NCI-H1930 (cell line): ENCODE measurements at regions not wholly inside any gene's neighbourhood (a gene's known extent, or its start where the extent isn't known, plus 50 kb on each side); places are given as distances from the start of the nearest gene placed in this dataset.
"Not testable (repeated sequence)": the region's sequence is repeated elsewhere in the genome, so short reads cannot be mapped to it uniquely, and the experiment has no call there.

ENCODE experiments used
- DNase-seq, 2 experiments: peaks; one replicate each; lab custom pipeline; 2025; lab: John Stamatoyannopoulos, UW

- DNase-seq: no peak
Observed at GRCh38 chr6:14762077-14762476, 483.8 kb upstream of the JARID2 start.

- DNase-seq: no peak
Observed at GRCh38 chr6:14763139-14763538, 482.7 kb upstream of the JARID2 start.

GRCh38 chr6:14763616-14764015, 482.3 kb upstream of the JARID2 start:
- DNase-seq: no peak

GRCh38 chr6:14765106-14765505, 480.8 kb upstream of the JARID2 start:
- no peak for DNase-seq

- no peak for DNase-seq
Observed at GRCh38 chr6:14765721-14766390, 480.0 kb upstream of the JARID2 start.

GRCh38 chr6:14766391-14766994, 479.4 kb upstream of the JARID2 start:
- DNase-seq: no peak

GRCh38 chr6:14767226-14767625, 478.6 kb upstream of the JARID2 start:
- DNase-seq: no peak

- no peak for DNase-seq
Observed at GRCh38 chr6:14770040-14770439, 475.8 kb upstream of the JARID2 start.

- no peak for DNase-seq
Observed at GRCh38 chr6:14770572-14770971, 475.3 kb upstream of the JARID2 start.

- no peak for DNase-seq
Observed at GRCh38 chr6:14771016-14771415, 474.9 kb upstream of the JARID2 start.

- no peak for DNase-seq
Observed at GRCh38 chr6:14772188-14772587, 473.7 kb upstream of the JARID2 start.

- DNase-seq: no peak
Observed at GRCh38 chr6:14775528-14775927, 470.3 kb upstream of the JARID2 start.

GRCh38 chr6:14776307-14776706, 469.6 kb upstream of the JARID2 start:
- DNase-seq: no peak

GRCh38 chr6:14781772-14782525, 463.9 kb upstream of the JARID2 start:
- DNase-seq: no peak

GRCh38 chr6:14782921-14783464, 462.9 kb upstream of the JARID2 start:
- DNase-seq: not testable (repeated sequence)

GRCh38 chr6:14783594-14783993, 462.3 kb upstream of the JARID2 start:
- no peak for DNase-seq

- peak; percentile 66 to 74 for DNase-seq
Observed at GRCh38 chr6:14784596-14785492, 461.0 kb upstream of the JARID2 start.

GRCh38 chr6:14785493-14785790, 460.4 kb upstream of the JARID2 start:
- DNase-seq: no peak

- DNase-seq: no peak
Observed at GRCh38 chr6:14786008-14786407, 459.9 kb upstream of the JARID2 start.

GRCh38 chr6:14786455-14786854, 459.4 kb upstream of the JARID2 start:
- DNase-seq: no peak

- DNase-seq: no peak
Observed at GRCh38 chr6:14787250-14787649, 458.6 kb upstream of the JARID2 start.

- DNase-seq: no peak
Observed at GRCh38 chr6:14787677-14788076, 458.2 kb upstream of the JARID2 start.
